H9 (cell line): ENCODE measurements at regions not wholly inside any gene's neighbourhood (a gene's known extent, or its start where the extent isn't known, plus 50 kb on each side); places are given as distances from the start of the nearest gene placed in this dataset.

Source experiments
- DNase-seq: peaks from one replicate; pipeline ENCODE4 v3.0.0-alpha.2; 2017
- H2AFZ ChIP-seq: one replicate; pipeline ENCODE4 v1.6.1; 2013; ENCODE audit warnings: mild to moderate bottlenecking, low read length, control low read depth, moderate library complexity
- H2AK5ac ChIP-seq: 2 replicates; pipeline ENCODE4 v1.6.1; 2013; ENCODE audit warnings: low read length, control low read depth, mixed read lengths; ENCODE audit not compliant: insufficient read length
- H2BK120ac ChIP-seq: one replicate; pipeline ENCODE4 v1.6.1; 2013; ENCODE audit warnings: low read depth, mild to moderate bottlenecking, low read length, control low read depth, inconsistent platforms; ENCODE audit not compliant: poor library complexity, severe bottlenecking
- H2BK12ac ChIP-seq: 2 replicates; pipeline ENCODE4 v1.6.1; 2013; ENCODE audit warnings: low read length, control low read depth, mixed read lengths, low read depth; ENCODE audit not compliant: insufficient read length
- H2BK15ac ChIP-seq: 2 replicates; pipeline ENCODE4 v1.6.1; 2013; ENCODE audit warnings: low read depth, low read length, control low read depth
- H2BK20ac ChIP-seq: one replicate; pipeline ENCODE4 v1.6.1; 2013; ENCODE audit warnings: low read depth, mild to moderate bottlenecking, low read length, control low read depth, inconsistent platforms; ENCODE audit not compliant: poor library complexity, severe bottlenecking
- H2BK5ac ChIP-seq: 2 replicates; pipeline ENCODE4 v1.6.1; 2013; ENCODE audit warnings: low read length, control low read depth, mixed read lengths; ENCODE audit not compliant: insufficient read length
- H3K14ac ChIP-seq: 2 replicates; pipeline ENCODE4 v1.6.1; 2013; ENCODE audit warnings: low read length, control low read depth; ENCODE audit not compliant: insufficient read depth
- H3K18ac ChIP-seq: 2 replicates; pipeline ENCODE4 v1.6.1; 2013; ENCODE audit warnings: low read depth, mild to moderate bottlenecking, mixed read lengths, low read length, control low read depth; ENCODE audit not compliant: insufficient read length
- H3K23ac ChIP-seq: 2 replicates; pipeline ENCODE4 v1.6.1; 2013; ENCODE audit warnings: low read length, control low read depth, mixed read lengths, low read depth; ENCODE audit not compliant: insufficient read length
- H3K23me2 ChIP-seq: 2 replicates; pipeline ENCODE4 v1.6.1; 2013; ENCODE audit warnings: low read depth, mild to moderate bottlenecking, mixed read lengths, low read length, control low read depth; ENCODE audit not compliant: insufficient read length, poor library complexity, severe bottlenecking
- H3K27ac ChIP-seq: 2 replicates; pipeline ENCODE4 v1.5.1; 2013; ENCODE audit warnings: low read length, control low read depth, mixed read lengths, low read depth; ENCODE audit not compliant: insufficient read length
- H3K27me3 ChIP-seq: 2 replicates; pipeline ENCODE4 v1.6.1; 2013; ENCODE audit warnings: low read length, control low read depth, inconsistent platforms; ENCODE audit not compliant: insufficient read depth
- H3K4ac ChIP-seq: 2 replicates; pipeline ENCODE4 v1.6.1; 2013; ENCODE audit warnings: low read depth, mild to moderate bottlenecking, control low read depth, inconsistent platforms, low read length, moderate library complexity
- H3K4me1 ChIP-seq: 2 replicates; pipeline ENCODE4 v1.6.1; 2013; ENCODE audit warnings: low read length, control low read depth, inconsistent platforms; ENCODE audit not compliant: insufficient read depth
- H3K4me2 ChIP-seq: 2 replicates; pipeline ENCODE4 v1.6.1; 2013; ENCODE audit warnings: low read length, control low read depth, mixed read lengths; ENCODE audit not compliant: insufficient read length, insufficient read depth
- H3K56ac ChIP-seq: 2 replicates; pipeline ENCODE4 v1.6.1; 2013; ENCODE audit warnings: low read depth, mild to moderate bottlenecking, mixed read lengths, low read length, control low read depth; ENCODE audit not compliant: insufficient read length
- H3K79me1 ChIP-seq: 2 replicates; pipeline ENCODE4 v1.6.1; 2013; ENCODE audit warnings: low read depth, mild to moderate bottlenecking, moderate library complexity, low read length, control low read depth, inconsistent platforms; ENCODE audit not compliant: insufficient read depth, poor library complexity, severe bottlenecking
- H3K79me2 ChIP-seq: 2 replicates; pipeline ENCODE4 v1.6.1; 2013; ENCODE audit warnings: low read length, control low read depth, inconsistent platforms; ENCODE audit not compliant: insufficient read depth
- H3K9ac ChIP-seq: 2 replicates; pipeline ENCODE4 v1.6.1; 2013; ENCODE audit warnings: low read length, control low read depth, mixed read lengths; ENCODE audit not compliant: insufficient read length; ENCODE audit errors: extremely low read depth
- H3K9me3 ChIP-seq: one replicate; pipeline ENCODE4 v1.6.1; 2013; ENCODE audit warnings: low read depth, low read length, inconsistent platforms; ENCODE audit not compliant: control insufficient read depth
- H3T11ph ChIP-seq: one replicate; pipeline ENCODE4 v1.6.1; 2013; ENCODE audit warnings: mild to moderate bottlenecking, low read length, control low read depth, inconsistent platforms
- H4K20me1 ChIP-seq: one replicate; pipeline ENCODE4 v1.6.1; 2013; ENCODE audit not compliant: control insufficient read depth, insufficient read length, insufficient read depth
- H4K5ac ChIP-seq: 2 replicates; pipeline ENCODE4 v1.6.1; 2013; ENCODE audit warnings: low read depth, mild to moderate bottlenecking, mixed read lengths, low read length, control low read depth; ENCODE audit not compliant: insufficient read length
- H4K8ac ChIP-seq: replicated peaks from 2 replicates; pipeline ENCODE4 v1.6.1; 2013; ENCODE audit warnings: low read length, control low read depth, mixed read lengths, low read depth; ENCODE audit not compliant: insufficient read length
- H4K91ac ChIP-seq: 2 replicates; pipeline ENCODE4 v1.6.1; 2013; ENCODE audit warnings: low read depth, mild to moderate bottlenecking, moderate library complexity, mixed read lengths, low read length, control low read depth; ENCODE audit not compliant: insufficient read length
- H3K27ac Mint-ChIP-seq, 3 experiments: 2 replicates in 2 of 3; 3 replicates in 1 of 3; pipeline ENCODE4 v1.8.0; 2020 to 2021; ENCODE audit warnings: mixed read lengths in 3 of 3, mild to moderate bottlenecking in 1 of 3, moderate library complexity in 1 of 3
- H3K27me3 Mint-ChIP-seq: 2 replicates; pipeline ENCODE4 v1.8.0; 2021; ENCODE audit warnings: low read depth, mild to moderate bottlenecking, moderate library complexity, mixed read lengths
- H3K36me3 Mint-ChIP-seq, 3 experiments: 2 replicates in 2 of 3; 3 replicates in 1 of 3; pipeline ENCODE4 v1.8.0; 2020 to 2021; ENCODE audit warnings: low read depth in 3 of 3, mixed read lengths in 3 of 3; ENCODE audit not compliant: insufficient read depth in 1 of 3
- H3K4me1 Mint-ChIP-seq, 2 experiments: 2 replicates each; pipeline ENCODE4 v1.8.0; 2020; ENCODE audit warnings: mixed read lengths in 2 of 2
- H3K4me3 Mint-ChIP-seq, 2 experiments: 2 replicates in 1 of 2; 3 replicates in 1 of 2; pipeline ENCODE4 v1.8.0; 2020 to 2021; ENCODE audit warnings: mild to moderate bottlenecking in 2 of 2, mixed read lengths in 2 of 2, moderate library complexity in 1 of 2
- H3K9me3 Mint-ChIP-seq, 2 experiments: 2 replicates in 1 of 2; 3 replicates in 1 of 2; pipeline ENCODE4 v1.8.0; 2020; ENCODE audit warnings: mild to moderate bottlenecking in 2 of 2, mixed read lengths in 2 of 2, moderate library complexity in 1 of 2
- CTCF ChIP-seq: fragments of 200-600 bp; sonication (generic); conservative IDR thresholded peaks from 3 replicates; pipeline ENCODE4 v1.8.0; 2021; ENCODE audit warnings: antibody characterized with exemption, mild to moderate bottlenecking
- WGBS: extraction: QIAGEN DNeasy Blood & Tissue Kit; methylation state at CpG from one replicate; pipeline ENCODE4 v1.1.7; 2013; ENCODE audit warnings: missing lambda C conversion rate, low lambda C conversion rate, mixed read lengths; ENCODE audit not compliant: insufficient read length; ENCODE audit errors: extremely low coverage; 5-methylcytosine and 5-hydroxymethylcytosine counted together

- H2BK15ac ChIP-seq = no peak overlapping the region
- peaks cover 13% of the 10 kb centered on the region for H3K9me3 ChIP-seq
- no peak overlapping the region for H3K4me2 ChIP-seq
- no peak for TF ChIP-seq CTCF
- Mint-ChIP-seq H3K4me3 (no peak overlapping the region), H3K36me3 (peaks cover 3 to 26% (median 8%) of the 10 kb centered on the region in 3 experiments; a peak in 6 of 7 replicates), H3K27ac (no peak overlapping the region), H3K4me1 (peaks cover 8 to 15% of the 10 kb centered on the region in 2 experiments), H3K9me3 (peaks cover 30 to 32% of the 10 kb centered on the region in 2 experiments), H3K27me3 (no peaks in the 10 kb centered on the region; the same call in 1 of the 2 replicates)
- no peak for DNase-seq
- no peak overlapping the region for H2AFZ ChIP-seq
- no peaks in the 10 kb centered on the region for H3K23me2 ChIP-seq
- H2BK120ac ChIP-seq = no peak overlapping the region
- no peak overlapping the region for H3K4ac ChIP-seq
- H3K79me1 ChIP-seq = no peaks in the 10 kb centered on the region
- no peak overlapping the region for H3T11ph ChIP-seq
- H4K20me1 ChIP-seq = no peaks in the 10 kb centered on the region
- no peak overlapping the region for H2BK5ac ChIP-seq
- H4K8ac ChIP-seq = no peak overlapping the region
- H4K5ac ChIP-seq = no peak overlapping the region
- H3K56ac ChIP-seq = no peak overlapping the region
- no peaks in the 10 kb centered on the region for H3K4me1 ChIP-seq
- no peak overlapping the region for H3K18ac ChIP-seq
- no peak overlapping the region for H2BK12ac ChIP-seq
- H3K27ac ChIP-seq = no peak overlapping the region
- no peaks in the 10 kb centered on the region for H3K27me3 ChIP-seq
- H2AK5ac ChIP-seq = no peak overlapping the region
- no peak overlapping the region for H3K9ac ChIP-seq
- H4K91ac ChIP-seq = no peak overlapping the region
- H3K79me2 ChIP-seq = no peaks in the 10 kb centered on the region
- H3K14ac ChIP-seq = no peak overlapping the region
- WGBS = no CpG with 5 or more reads among the region's 7 CpGs
- no peak overlapping the region for H3K23ac ChIP-seq
- no peak overlapping the region for H2BK20ac ChIP-seq
Measured at GRCh38 chr20:48054051-48054450, 268.8 kb upstream of the SULF2 start.
